H1 (cell line): ENCODE measurements at regions not wholly inside any gene's neighbourhood (a gene's known extent, or its start where the extent isn't known, plus 50 kb on each side); places are given as distances from the start of the nearest gene placed in this dataset.
A peak's percentile ranks its signal among the peaks of the same experiment; 100 is the strongest.

Experiments
- CTCF ChIA-PET: fragments of 300-600 bp; sonication (Branson Sonifier 250); formaldehyde crosslinking; loops from one replicate; lab custom pipeline; 2021; ENCODE audit not compliant: partially characterized antibody; lab: Charles Lee
- POLR2A ChIA-PET: fragments of 300-600 bp; sonication (Branson Sonifier 250); formaldehyde crosslinking; loops from one replicate; lab custom pipeline; 2021; ENCODE audit warnings: inconsistent platforms; ENCODE audit not compliant: partially characterized antibody; lab: Charles Lee
- DNase-seq, 2 experiments: peaks; one replicate each; pipeline versions ENCODE4 v3.0.0 to v3.0.0-alpha.2; 2010 to 2022; ENCODE audit warnings: low spot score in 2 of 2, low read depth in 1 of 2, mixed read lengths in 1 of 2
- FAIRE-seq: peaks from 2 replicates; lab custom pipeline; 2011; peaks lifted over from hg19 to GRCh38; lab: Jason Lieb, UNC
- H2AFZ ChIP-seq: 2 replicates; pipeline ENCODE4 v1.8.1; 2012; ENCODE audit warnings: low read length, inconsistent platforms
- H2AK5ac ChIP-seq: 2 replicates; pipeline ENCODE4 v1.6.1; 2013; ENCODE audit warnings: low read depth, low read length
- H2BK120ac ChIP-seq: replicated peaks from 2 replicates; pipeline ENCODE3; 2013; ENCODE audit warnings: low read depth, low read length, inconsistent platforms
- H2BK12ac ChIP-seq: 2 replicates; pipeline ENCODE4 v1.6.1; 2013; ENCODE audit warnings: low read depth, low read length
- H2BK15ac ChIP-seq: 2 replicates; pipeline ENCODE4 v1.6.1; 2013; ENCODE audit warnings: low read length
- H2BK20ac ChIP-seq: 2 replicates; pipeline ENCODE4 v1.6.1; 2013; ENCODE audit warnings: low read length
- H2BK5ac ChIP-seq: 2 replicates; pipeline ENCODE4 v1.6.1; 2013; ENCODE audit warnings: low read depth, low read length
- H3K14ac ChIP-seq: 2 replicates; pipeline ENCODE4 v1.6.1; 2013; ENCODE audit warnings: inconsistent platforms; ENCODE audit not compliant: insufficient read length
- H3K18ac ChIP-seq: 2 replicates; pipeline ENCODE4 v1.6.1; 2013; ENCODE audit warnings: low read length; ENCODE audit errors: extremely low read depth
- H3K23ac ChIP-seq: 2 replicates; pipeline ENCODE4 v1.6.1; 2013; ENCODE audit warnings: inconsistent platforms; ENCODE audit not compliant: insufficient read length
- H3K23me2 ChIP-seq: 2 replicates; pipeline ENCODE4 v1.6.1; 2013; ENCODE audit warnings: low read depth, low read length
- H3K27ac ChIP-seq: 2 replicates; pipeline ENCODE4 v1.6.1; 2011; ENCODE audit warnings: low read depth, low read length, inconsistent platforms
- H3K27me3 ChIP-seq, 4 experiments: replicated peaks in 1 of 4; 1 replicate in 1 of 4; 2 replicates in 3 of 4; pipeline versions ENCODE4 v1.6.1 to v1.8.1; 2011 to 2013; ENCODE audit warnings: low read length in 3 of 4, mild to moderate bottlenecking in 3 of 4, inconsistent platforms in 2 of 4, mixed read lengths in 2 of 4, moderate library complexity in 1 of 4; ENCODE audit not compliant: control insufficient read depth in 3 of 4, insufficient read depth in 3 of 4; ENCODE audit errors: extremely low read depth in 1 of 4
- H3K36me3 ChIP-seq, 4 experiments: 2 replicates each; pipeline versions ENCODE4 v1.6.1 to v1.8.1; 2011 to 2013; ENCODE audit warnings: mild to moderate bottlenecking in 4 of 4, low read length in 3 of 4, moderate library complexity in 2 of 4, control low read depth in 1 of 4, inconsistent platforms in 1 of 4; ENCODE audit not compliant: insufficient read depth in 4 of 4, control insufficient read depth in 2 of 4
- H3K4ac ChIP-seq: replicated peaks from 2 replicates; pipeline ENCODE3; 2013; ENCODE audit warnings: low read length, low read depth, mixed read lengths, inconsistent platforms; ENCODE audit not compliant: insufficient read length
- H3K4me1 ChIP-seq, 4 experiments: replicated peaks in 1 of 4; 1 replicate in 1 of 4; 2 replicates in 3 of 4; pipeline versions ENCODE4 v1.6.1 to v1.8.1; 2011 to 2013; ENCODE audit warnings: low read length in 3 of 4, inconsistent platforms in 2 of 4, mixed read lengths in 1 of 4; ENCODE audit not compliant: insufficient read depth in 4 of 4, control insufficient read depth in 3 of 4
- H3K4me2 ChIP-seq, 2 experiments: 2 replicates each; pipeline versions ENCODE4 v1.6.1 to v1.8.1; 2011 to 2013; ENCODE audit warnings: low read depth in 2 of 2, low read length in 2 of 2, control low read depth in 1 of 2, inconsistent platforms in 1 of 2, mild to moderate bottlenecking in 1 of 2; ENCODE audit not compliant: insufficient read depth in 1 of 2
- H3K4me3 ChIP-seq, 4 experiments: fragments of 200-600, 300-600 bp in 1 of 4; sonication (generic), shearing (Covaris generic), sonication (Bioruptor Twin) in 1 of 4; 2 replicates each; pipeline versions ENCODE4 v1.5.1 to v1.8.1; 2011 to 2016; ENCODE audit warnings: low read length in 4 of 4, low read depth in 3 of 4, control low read depth in 2 of 4, inconsistent platforms in 2 of 4, mild to moderate bottlenecking in 2 of 4, mixed read lengths in 1 of 4, moderate library complexity in 1 of 4; ENCODE audit not compliant: insufficient read depth in 2 of 4; ENCODE audit errors: extremely low read depth in 1 of 4
- H3K56ac ChIP-seq: replicated peaks from 2 replicates; pipeline ENCODE3; 2013; ENCODE audit warnings: low read depth, mild to moderate bottlenecking, mixed read lengths, low read length, inconsistent platforms; ENCODE audit not compliant: insufficient read length
- H3K79me1 ChIP-seq: 2 replicates; pipeline ENCODE4 v1.6.1; 2013; ENCODE audit warnings: low read depth, low read length, control low read depth
- H3K79me2 ChIP-seq, 2 experiments: 2 replicates each; pipeline versions ENCODE4 v1.6.1 to v1.8.1; 2012 to 2013; ENCODE audit warnings: low read length in 2 of 2, mild to moderate bottlenecking in 2 of 2, inconsistent platforms in 1 of 2; ENCODE audit not compliant: insufficient read depth in 2 of 2, control insufficient read depth in 1 of 2
- H3K9ac ChIP-seq, 4 experiments: replicated peaks in 1 of 4; 1 replicate in 1 of 4; 2 replicates in 3 of 4; pipeline versions ENCODE4 v1.6.1 to v1.8.1; 2011 to 2013; ENCODE audit warnings: low read depth in 3 of 4, low read length in 3 of 4, control low read depth in 2 of 4, mild to moderate bottlenecking in 2 of 4, moderate library complexity in 2 of 4, inconsistent platforms in 1 of 4; ENCODE audit errors: extremely low read depth in 1 of 4
- H3K9me3 ChIP-seq, 2 experiments: 2 replicates each; pipeline versions ENCODE4 v1.6.1 to v1.8.1; 2012 to 2013; ENCODE audit warnings: mild to moderate bottlenecking in 2 of 2, moderate library complexity in 2 of 2, control low read depth in 1 of 2, inconsistent platforms in 1 of 2, low read depth in 1 of 2, low read length in 1 of 2, mixed read lengths in 1 of 2; ENCODE audit not compliant: insufficient read depth in 2 of 2
- H4K20me1 ChIP-seq, 2 experiments: replicated peaks in 1 of 2; 2 replicates each; pipeline versions ENCODE3 to v1.8.1; 2011 to 2013; ENCODE audit warnings: inconsistent platforms in 2 of 2, low read length in 2 of 2, mild to moderate bottlenecking in 1 of 2; ENCODE audit not compliant: insufficient read depth in 2 of 2, control insufficient read depth in 1 of 2
- H4K5ac ChIP-seq: 2 replicates; pipeline ENCODE4 v1.6.1; 2013; ENCODE audit warnings: low read length, low read depth, mixed read lengths, inconsistent platforms; ENCODE audit not compliant: insufficient read length
- H4K8ac ChIP-seq: 2 replicates; pipeline ENCODE4 v1.8.0; 2013; ENCODE audit warnings: mild to moderate bottlenecking, moderate library complexity, low read length, inconsistent platforms; ENCODE audit not compliant: insufficient read depth; ENCODE audit errors: extremely low read depth
- H4K91ac ChIP-seq: replicated peaks from 2 replicates; pipeline ENCODE3; 2013; ENCODE audit warnings: low read length, mixed read lengths, inconsistent platforms; ENCODE audit not compliant: insufficient read length
- BACH1 ChIP-seq: IDR thresholded peaks from 2 replicates; pipeline ENCODE4 v1.6.1; 2012; ENCODE audit warnings: low read length, improper control_type of control experiment
- CHD1 ChIP-seq: IDR thresholded peaks from 2 replicates; pipeline ENCODE4 v1.6.1; 2012; ENCODE audit warnings: low read depth, low read length, improper control_type of control experiment
- FOSL1 ChIP-seq: IDR thresholded peaks from 2 replicates; pipeline ENCODE4 v1.6.1; 2011; ENCODE audit warnings: mild to moderate bottlenecking, low read depth, low read length, moderate library complexity; ENCODE audit not compliant: insufficient read depth
- GTF2F1 ChIP-seq: IDR thresholded peaks from 2 replicates; pipeline ENCODE4 v1.6.1; 2012; ENCODE audit warnings: low read depth, low read length, improper control_type of control experiment, borderline replicate concordance
- KDM5A ChIP-seq: fragments of 200-600 bp; IDR thresholded peaks from 2 replicates; pipeline ENCODE4 v1.7.1; 2012; ENCODE audit warnings: mild to moderate bottlenecking, low read length, inconsistent platforms, mixed read lengths
- PHF8 ChIP-seq: fragments of 200-600 bp; sonication (generic); conservative IDR thresholded peaks from 2 replicates; pipeline ENCODE4 v1.7.1; 2012; ENCODE audit warnings: low read depth, mild to moderate bottlenecking, inconsistent platforms, low read length, moderate library complexity
- POLR2AphosphoS5 ChIP-seq: IDR thresholded peaks from 2 replicates; pipeline ENCODE4 v1.6.1; 2011; ENCODE audit warnings: low read depth, low read length
- RAD21 ChIP-seq, 2 experiments: IDR thresholded peaks in 1 of 2; conservative IDR thresholded peaks in 1 of 2; 2 replicates each; pipeline ENCODE4 v1.6.1; 2011; ENCODE audit warnings: low read depth in 2 of 2, low read length in 2 of 2, improper control_type of control experiment in 1 of 2, inconsistent platforms in 1 of 2, mild to moderate bottlenecking in 1 of 2, moderate library complexity in 1 of 2
- RNF2 ChIP-seq: fragments of 200-900, 300-1000 bp; sonication (generic); IDR thresholded peaks from 2 replicates; pipeline ENCODE4 v1.7.1; 2016; ENCODE audit warnings: borderline replicate concordance, low read depth, mild to moderate bottlenecking, antibody characterized with exemption, low read length; ENCODE audit not compliant: poor library complexity, severe bottlenecking; ENCODE audit errors: missing control alignments
- SP4 ChIP-seq: IDR thresholded peaks from 2 replicates; pipeline ENCODE4 v1.6.1; 2012; ENCODE audit warnings: low read length, inconsistent platforms
- TAF7 ChIP-seq: optimal IDR thresholded peaks from 2 replicates; pipeline ENCODE3; 2011; ENCODE audit warnings: low read depth, mild to moderate bottlenecking, inconsistent platforms, low read length, moderate library complexity, borderline replicate concordance
- TBP ChIP-seq: IDR thresholded peaks from 2 replicates; pipeline ENCODE4 v1.6.1; 2011; ENCODE audit warnings: low read depth, low read length, improper control_type of control experiment
- WGBS, 2 experiments: shearing (Covaris generic) in 1 of 2; methylation state at CpG; one replicate each; pipeline versions ENCODE4 v1.1.6 to v1.1.7; 2013 to 2015; ENCODE audit warnings: low lambda C conversion rate in 2 of 2, mixed read lengths in 2 of 2, inconsistent platforms in 1 of 2, low coverage in 1 of 2, missing lambda C conversion rate in 1 of 2; ENCODE audit not compliant: insufficient replicate concordance in 2 of 2, insufficient coverage in 1 of 2, insufficient read length in 1 of 2; ENCODE audit errors: extremely low coverage in 1 of 2, missing lambda C conversion rate in 1 of 2; 5-methylcytosine and 5-hydroxymethylcytosine counted together

DNA sequence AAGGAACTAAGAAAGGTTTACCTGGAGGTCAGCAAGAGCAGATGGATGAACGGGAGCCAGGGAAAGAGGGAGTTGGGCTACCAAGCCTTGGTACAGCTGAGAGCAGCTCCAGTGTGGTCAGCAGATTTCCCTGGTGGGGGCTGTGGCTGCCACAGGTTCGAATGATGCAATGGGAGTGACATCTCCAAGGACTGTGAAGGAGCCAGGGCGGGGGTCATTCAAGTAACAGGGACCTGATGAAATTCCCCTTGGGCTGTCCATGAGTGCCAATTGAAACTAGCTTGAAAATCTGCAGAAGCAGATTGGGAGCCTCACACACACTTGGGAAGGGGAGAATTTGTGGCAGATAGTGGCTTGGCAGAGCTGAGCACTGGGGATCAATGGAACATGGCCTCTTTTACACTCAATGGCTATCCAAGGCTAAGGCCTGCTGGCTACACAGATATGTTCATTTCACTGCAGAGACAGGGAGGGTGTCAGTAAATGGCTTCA lies 247.0 kb upstream of the ECI2 start:
- Histone ChIP-seq H3K36me3 (no peaks in the 10 kb centered on the region; a peak in 1 of 8 replicates), H2BK120ac (no peak overlapping the region), H3K9ac (no peak overlapping the region; a peak in 1 of 7 replicates), H2BK12ac (peak overlapping the region; percentile 92), H4K20me1 (no peaks in the 10 kb centered on the region), H2BK5ac (peak overlapping the region; percentile 38; the same call in 1 of the 2 replicates), H4K8ac (no peak overlapping the region), H3K18ac (no peak overlapping the region), H3K79me1 (no peaks in the 10 kb centered on the region), H3K14ac (no peak overlapping the region), H3K9me3 (no peaks in the 10 kb centered on the region), H3K27ac (0 out of 2 replicates have a peak overlapping the region, but pooled peaks have one; percentile 3), H3K56ac (no peak overlapping the region), H3K79me2 (no peaks in the 10 kb centered on the region), H3K4me1 (peaks cover 0 to 12% (median 4%) of the 10 kb centered on the region in 4 experiments; a peak in 5 of 7 replicates), H3K4ac (no peak overlapping the region), H2BK20ac (peak overlapping the region; percentile 23; the same call in 1 of the 2 replicates), H2AK5ac (no peak overlapping the region; the same call in 1 of the 2 replicates), H3K4me3 (no peak overlapping the region), H4K91ac (peak overlapping the region; percentile 22), H3K4me2 (no peak overlapping the region), H3K23ac (no peak overlapping the region), H2AFZ (no peak overlapping the region), H2BK15ac (no peak overlapping the region), H3K27me3 (no peaks in the 10 kb centered on the region), H4K5ac (no peak overlapping the region), H3K23me2 (no peaks in the 10 kb centered on the region)
- WGBS, 2 experiments = 89% methylated on average over 3 of the region's 3 CpGs; no CpG with 5 or more reads in 1 of the 2 experiments
- CTCF ChIA-PET = interaction anchor here (1.0 kb wide), 1 partner anchor 23 kb away, joined by 3 read pairs; no protein-coding TSS in a partner anchor
- FAIRE-seq (no peak), DNase-seq (no peak)
- POLR2A ChIA-PET = no interaction called here
- TF ChIP-seq GTF2F1 (no peak), PHF8 (no peak), FOSL1 (no peak), BACH1 (no peak), KDM5A (no peak), RAD21 (IDR thresholded peaks at IDR 0.05 in 1 of 2, conservative IDR thresholded peaks at IDR 0.05 in 1 of 2; ENCODE audit: low read depth in 2 of 2, low read length in 2 of 2) (no peak), SP4 (no peak), CHD1 (no peak), RNF2 (no peak), TBP (no peak), POLR2AphosphoS5 (no peak), TAF7 (no peak)
